IPS-NIHi7 (cell line): ENCODE measurements at regions not wholly inside any gene's neighbourhood (a gene's known extent, or its start where the extent isn't known, plus 50 kb on each side); places are given as distances from the start of the nearest gene placed in this dataset.

Experiments
- DNase-seq: peaks from one replicate; pipeline ENCODE4 v3.0.0; 2012; ENCODE audit warnings: mixed read lengths; ENCODE audit errors: extremely low spot score

DNA sequence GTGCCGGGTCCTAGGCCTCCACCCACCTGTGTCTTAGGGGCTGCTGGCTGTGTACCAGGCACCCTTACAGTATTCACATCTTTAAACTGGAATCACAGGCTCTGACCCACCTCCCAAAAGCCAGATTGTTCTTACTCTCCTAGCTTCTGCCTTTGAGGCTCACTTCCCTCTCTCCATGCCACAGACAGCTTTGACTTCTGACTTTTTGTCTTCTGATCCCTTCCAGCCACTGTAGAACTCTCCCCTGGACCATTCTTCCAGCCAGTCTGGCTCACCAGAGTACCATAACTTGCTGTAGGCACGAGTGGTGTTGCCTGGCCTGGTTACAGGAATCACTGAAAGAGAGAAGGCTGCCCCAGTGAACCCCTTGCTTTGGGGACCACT lies 58.1 kb upstream of the STUM start:
- no peak for DNase-seq

DNA sequence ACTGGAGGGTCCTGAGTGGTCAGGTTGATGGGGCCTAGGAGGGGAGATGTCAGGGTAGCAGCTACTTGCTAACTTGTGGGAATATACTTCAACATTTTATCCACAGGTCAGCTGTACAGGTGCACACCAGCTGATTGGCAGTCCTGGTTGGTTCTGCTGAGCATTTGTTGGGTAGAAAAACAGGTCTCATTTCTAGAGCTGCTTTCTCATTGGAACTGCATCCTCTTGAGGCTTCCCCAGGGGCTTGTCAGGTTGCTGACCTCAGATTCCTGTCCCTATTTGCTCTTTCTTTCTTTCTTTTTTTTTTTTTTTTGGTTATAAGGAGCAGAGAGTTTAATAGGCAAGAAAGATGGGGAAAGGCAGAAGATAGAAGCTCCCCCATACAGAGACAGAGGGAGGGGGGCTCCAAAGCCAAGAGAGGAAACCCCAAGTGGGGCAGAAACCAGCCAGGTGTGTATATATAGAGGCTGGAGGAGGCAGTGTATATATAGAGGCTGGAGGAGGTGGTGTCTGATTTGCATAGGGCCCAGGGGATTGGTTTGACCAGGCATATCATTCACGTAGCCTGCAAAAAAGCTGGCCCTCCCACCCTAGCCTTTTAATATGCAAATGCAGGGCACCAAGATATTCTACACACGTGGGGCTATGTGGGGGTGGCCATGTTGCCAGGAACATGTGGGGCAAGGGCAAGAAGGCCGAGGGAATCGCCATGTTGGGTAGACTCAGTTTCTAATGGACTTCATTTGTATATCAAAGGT lies 57.3 kb upstream of the STUM start:
- DNase-seq: no peak

DNA sequence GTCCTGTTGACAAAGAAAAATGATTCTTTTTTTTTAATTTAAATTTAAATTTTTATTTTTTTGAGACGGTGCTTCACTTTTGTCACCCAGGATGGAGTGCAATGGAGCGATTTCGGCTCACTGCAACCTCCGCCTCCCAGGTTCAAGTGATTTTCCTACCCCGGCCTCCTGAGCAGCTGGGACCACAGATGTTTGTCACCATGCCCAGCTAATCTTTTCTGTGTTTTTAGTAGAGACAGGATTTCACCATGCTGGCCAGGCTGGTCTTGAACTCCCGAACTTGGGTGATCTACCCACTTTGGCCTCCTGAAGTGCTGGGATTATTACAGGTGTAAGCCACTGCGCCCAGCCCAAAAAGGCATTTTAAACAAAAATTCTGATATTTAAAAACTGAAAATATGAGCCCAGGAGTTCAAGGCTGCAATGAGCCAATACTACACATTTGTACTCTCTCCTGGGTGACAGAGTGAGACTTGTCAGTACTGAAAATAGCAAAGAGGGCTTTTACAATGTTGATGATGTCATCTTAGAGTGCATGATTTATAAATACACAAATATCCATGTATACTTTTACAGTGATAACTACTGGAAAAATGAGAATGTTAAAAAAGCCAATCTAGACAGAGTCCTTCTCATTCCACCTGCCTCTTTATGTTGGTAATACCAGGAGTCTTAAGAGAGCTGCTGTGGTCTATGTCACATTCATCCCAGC lies 56.0 kb upstream of the STUM start:
- no peak for DNase-seq

DNA sequence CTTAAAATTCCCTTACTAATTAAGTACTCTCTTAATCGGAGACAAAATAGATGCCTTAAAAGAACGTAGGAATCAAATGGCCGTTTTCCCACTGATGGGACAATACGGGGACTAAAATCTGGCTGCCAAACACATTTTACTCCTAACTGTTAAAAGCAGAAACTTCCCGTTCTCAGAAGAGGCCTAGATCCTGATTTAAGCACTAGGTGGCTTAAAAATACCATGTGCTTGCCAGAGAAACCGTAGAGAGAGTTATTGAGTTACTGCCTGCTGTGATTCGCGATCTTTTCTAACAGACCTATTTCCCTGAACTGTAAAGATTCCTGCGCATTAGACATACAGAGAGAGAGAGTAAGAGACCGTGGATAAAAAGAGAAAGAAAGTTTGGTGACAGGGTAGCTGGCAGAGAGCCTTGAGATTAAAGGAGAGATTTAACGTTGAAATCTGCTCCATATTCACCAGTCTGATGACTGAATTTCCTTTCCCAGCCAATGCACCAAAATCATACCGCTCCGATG lies 54.4 kb upstream of the STUM start:
- no peak for DNase-seq

DNA sequence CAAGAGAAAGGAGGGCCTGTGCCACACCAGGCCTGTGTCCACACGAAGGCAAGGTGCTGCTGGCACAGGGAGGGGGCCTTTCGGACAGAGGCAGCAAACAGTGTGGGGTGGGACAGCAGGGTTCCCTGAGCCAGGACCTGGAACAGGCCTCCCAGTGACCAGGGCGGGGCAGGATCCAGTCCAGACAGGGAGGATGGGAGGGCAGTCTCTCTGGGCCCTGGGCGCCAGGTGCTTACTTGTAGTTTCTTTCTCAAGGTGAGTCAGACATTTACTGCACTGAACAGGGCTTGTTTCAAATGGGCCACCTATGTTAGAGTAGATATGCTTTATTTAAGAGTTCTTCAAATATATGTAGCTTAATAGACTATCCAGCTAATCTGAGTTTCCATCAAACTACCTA lies 52.8 kb upstream of the STUM start:
- no peak for DNase-seq

DNA sequence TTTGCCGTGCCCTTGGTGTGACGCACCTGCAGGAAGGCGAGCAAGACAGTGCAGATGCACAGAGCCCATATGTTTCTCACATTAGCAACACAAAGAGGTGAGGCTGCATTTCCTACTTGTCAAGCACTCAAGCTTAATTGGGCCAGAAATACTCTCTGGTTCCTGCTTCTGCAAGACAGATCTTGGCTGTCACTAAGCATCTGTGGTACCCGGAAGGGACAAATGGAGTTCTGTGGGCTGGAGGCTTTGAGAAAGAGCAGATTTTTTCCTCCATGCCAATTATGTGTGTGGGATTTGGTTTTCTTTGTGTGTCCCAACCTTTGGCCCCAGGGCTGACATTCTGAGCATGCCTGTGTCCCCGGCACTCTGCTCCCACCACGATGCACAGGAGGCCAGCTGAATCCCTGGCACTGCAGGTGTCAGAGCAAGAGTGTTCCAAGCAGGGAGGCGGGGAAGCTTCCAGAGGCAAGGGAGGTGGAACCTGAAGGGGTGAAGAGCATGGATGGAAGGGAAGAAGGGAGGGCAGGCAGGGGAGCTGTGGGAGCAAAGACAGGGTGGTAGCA lies 52.0 kb upstream of the STUM start:
- DNase-seq: no peak

DNA sequence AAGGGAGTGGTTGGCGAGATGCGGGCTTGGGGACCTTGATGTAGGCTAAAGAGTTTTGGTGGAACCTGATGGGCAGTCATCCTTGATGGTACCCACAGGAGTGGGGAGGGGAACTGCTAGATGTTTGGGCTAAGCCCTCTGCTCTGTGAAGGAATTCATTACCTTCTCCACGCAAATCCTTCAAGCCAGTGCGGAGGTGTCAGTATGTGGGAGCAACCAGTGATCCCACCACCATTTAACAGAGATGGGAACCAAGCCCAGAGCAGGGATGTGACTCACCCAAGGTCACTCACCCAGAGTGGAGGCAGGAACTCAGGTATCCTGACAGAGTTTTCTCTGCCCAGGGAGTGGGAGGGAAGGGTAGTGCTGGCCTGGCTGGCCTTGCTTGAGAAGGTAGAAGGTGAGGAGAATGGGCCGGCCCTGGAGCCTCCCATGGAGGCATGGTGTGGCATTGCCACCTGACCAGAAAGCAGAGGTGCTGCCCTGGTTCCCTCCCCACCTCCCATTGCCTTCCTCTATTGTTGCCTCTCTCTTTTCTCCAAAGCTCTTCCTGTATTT lies 51.2 kb upstream of the STUM start:
- no peak for DNase-seq

DNA sequence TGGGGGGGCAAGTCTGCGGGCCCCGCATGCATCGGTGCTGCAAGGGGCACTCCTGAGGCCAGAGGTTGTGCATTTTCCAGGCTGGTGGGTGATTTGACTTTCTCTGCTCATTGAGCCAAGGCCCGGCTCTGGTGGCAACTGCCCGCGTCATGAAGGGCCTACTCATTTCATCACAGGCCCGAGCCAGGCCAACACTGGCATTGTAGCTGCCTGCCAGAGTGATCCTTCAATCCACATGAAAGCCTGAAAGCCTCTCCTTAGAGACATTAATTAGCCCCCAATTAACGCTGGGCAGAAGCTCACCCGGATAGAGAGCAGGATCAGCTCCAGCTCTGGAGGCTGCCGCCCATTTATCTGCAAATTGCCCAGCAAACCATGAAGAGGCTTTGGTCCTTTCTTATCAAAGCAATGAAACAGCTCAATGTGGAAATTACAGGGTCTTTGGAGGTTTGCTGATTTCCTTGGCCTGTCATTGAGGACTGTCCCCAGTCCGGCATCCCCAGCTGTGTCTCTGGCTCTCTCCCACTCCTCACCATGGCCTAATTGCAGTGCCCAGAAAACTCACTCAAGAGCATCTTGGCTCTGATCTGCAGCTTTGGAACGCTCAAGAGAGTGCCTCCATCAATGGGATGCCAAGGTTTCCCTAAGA lies 50.4 kb upstream of the STUM start:
- no peak for DNase-seq

DNA sequence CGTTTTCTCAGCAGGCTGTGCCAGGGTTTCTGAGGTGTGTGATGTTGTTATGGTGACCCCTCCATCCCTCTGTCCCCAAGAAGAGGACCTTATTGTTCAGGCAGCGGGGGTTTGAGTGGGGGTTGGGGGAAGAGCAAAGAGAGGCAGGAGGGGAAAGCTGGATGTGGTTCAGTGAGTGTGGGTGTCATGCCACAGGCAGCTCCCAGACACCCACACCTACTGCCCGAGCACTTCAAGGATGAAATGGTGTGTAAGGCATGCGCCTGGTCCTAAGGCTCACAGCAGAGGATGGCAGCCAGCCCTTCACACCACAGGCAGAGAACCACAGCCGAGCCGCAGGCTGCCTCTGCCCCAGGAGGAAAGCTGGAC lies 49.9 kb upstream of the STUM start:
- DNase-seq: no peak
